ENCODE measurements at regions not wholly inside any gene's neighbourhood (a gene's known extent, or its start where the extent isn't known, plus 50 kb on each side); places are given as distances from the start of the nearest gene placed in this dataset.

DNA sequence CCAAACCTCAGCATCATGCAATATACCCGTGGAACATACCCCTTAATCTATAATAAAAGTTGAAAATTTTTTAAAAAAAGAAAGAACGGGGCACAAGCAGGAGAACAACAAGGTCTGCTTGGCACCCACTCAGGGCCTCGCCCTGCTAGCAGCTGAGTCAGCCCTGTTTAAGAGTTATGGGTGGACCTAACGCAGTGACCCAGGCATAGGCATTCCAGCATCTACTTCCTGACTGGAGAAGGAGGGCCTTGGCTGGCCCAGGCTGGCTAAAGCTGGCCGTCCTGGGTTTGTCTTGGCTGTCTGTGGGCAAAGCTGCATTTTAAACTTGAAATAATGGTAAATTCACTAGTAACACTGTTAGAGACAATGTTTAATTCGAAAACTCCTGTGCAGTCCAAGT is 236.7 kb upstream of the PGRMC2 start:
- TF ChIP-seq CTCF (IDR thresholded peaks at IDR 0.05 in 8 of 11, conservative IDR thresholded peaks at IDR 0.05 in 3 of 11) (no peak), POLR2AphosphoS5 (IDR thresholded peaks at IDR 0.05) (peak in 2 of 3 donors; percentile 24 to 57), POLR2A (IDR thresholded peaks at IDR 0.05) (no peak)
